GM23338 (cell line): ENCODE measurements at regions not wholly inside any gene's neighbourhood (a gene's known extent, or its start where the extent isn't known, plus 50 kb on each side); places are given as distances from the start of the nearest gene placed in this dataset.

Source experiments
- ATAC-seq: fragments of 200-7000 bp; cut with Tn5 transposase; 3 replicates; pipeline ENCODE4 v1.9.1; 2020
- DNase-seq: peaks from one replicate; pipeline ENCODE4 v3.0.0-alpha.2; 2015; ENCODE audit warnings: low spot score
- H2AFZ ChIP-seq: fragments of 200-600 bp; sonication (generic); 2 replicates; pipeline ENCODE4 v1.8.0; 2016; ENCODE audit warnings: antibody characterized with exemption, mild to moderate bottlenecking, moderate library complexity
- H3F3A ChIP-seq: fragments of 200-600 bp; sonication (generic); replicated peaks from 2 replicates; pipeline ENCODE4 v1.8.0; 2017; ENCODE audit warnings: antibody characterized with exemption, mixed run types, low read depth
- H3K27ac ChIP-seq: fragments of 200-600 bp; sonication (generic); 2 replicates; pipeline ENCODE4 v1.6.1; 2016; ENCODE audit warnings: low read depth
- H3K27me3 ChIP-seq: fragments of 200-600 bp; sonication (generic); 2 replicates; pipeline ENCODE4 v1.8.0; 2016; ENCODE audit warnings: mild to moderate bottlenecking, mixed run types, moderate library complexity; ENCODE audit not compliant: insufficient read depth
- H3K36me3 ChIP-seq: fragments of 200-600 bp; sonication (generic); 2 replicates; pipeline ENCODE4 v1.8.0; 2016; ENCODE audit warnings: mild to moderate bottlenecking; ENCODE audit not compliant: insufficient read depth
- H3K4me1 ChIP-seq: fragments of 200-600 bp; sonication (generic); 2 replicates; pipeline ENCODE4 v1.8.0; 2016; ENCODE audit warnings: mild to moderate bottlenecking, moderate library complexity; ENCODE audit not compliant: insufficient read depth
- H3K4me2 ChIP-seq: fragments of 200-600 bp; sonication (generic); 2 replicates; pipeline ENCODE4 v1.7.1; 2017; ENCODE audit warnings: mixed run types
- H3K4me3 ChIP-seq: fragments of 200-600 bp; sonication (generic); 2 replicates; pipeline ENCODE4 v1.6.1; 2016; ENCODE audit warnings: mixed run types
- H3K79me2 ChIP-seq: fragments of 200-600 bp; sonication (generic); replicated peaks from 2 replicates; pipeline ENCODE4 v1.8.0; 2017; ENCODE audit warnings: mild to moderate bottlenecking; ENCODE audit not compliant: insufficient read depth
- H3K9me2 ChIP-seq: fragments of 200-600 bp; sonication (generic); 2 replicates; pipeline ENCODE4 v1.8.0; 2017; ENCODE audit not compliant: insufficient read depth
- H4K20me1 ChIP-seq: fragments of 200-600 bp; sonication (generic); replicated peaks from 2 replicates; pipeline ENCODE4 v1.8.0; 2017; ENCODE audit warnings: mild to moderate bottlenecking; ENCODE audit not compliant: insufficient read depth
- H3K27ac Mint-ChIP-seq: 2 replicates; pipeline ENCODE4 v1.8.0; 2020; ENCODE audit warnings: inconsistent platforms, mild to moderate bottlenecking, moderate library complexity, mixed read lengths
- H3K27me3 Mint-ChIP-seq: 3 replicates; pipeline ENCODE4 v1.8.0; 2022; ENCODE audit warnings: low read depth, mild to moderate bottlenecking, moderate library complexity, mixed read lengths, inconsistent platforms; ENCODE audit not compliant: insufficient read depth, poor library complexity
- H3K36me3 Mint-ChIP-seq: 3 replicates; pipeline ENCODE4 v1.8.0; 2021; ENCODE audit warnings: low read depth, mild to moderate bottlenecking, inconsistent platforms, moderate library complexity, mixed read lengths
- H3K4me1 Mint-ChIP-seq: 3 replicates; pipeline ENCODE4 v1.8.0; 2020; ENCODE audit warnings: mild to moderate bottlenecking, inconsistent platforms, mixed read lengths
- H3K4me3 Mint-ChIP-seq: 3 replicates; pipeline ENCODE4 v1.8.0; 2021; ENCODE audit warnings: moderate library complexity, mild to moderate bottlenecking, inconsistent platforms, mixed read lengths
- H3K9me3 Mint-ChIP-seq: 3 replicates; pipeline ENCODE4 v1.8.0; 2020; ENCODE audit warnings: moderate library complexity, mild to moderate bottlenecking, inconsistent platforms, mixed read lengths
- CREB1 ChIP-seq: fragments of 250-450 bp; sonication (Bioruptor Pico); IDR thresholded peaks from 2 replicates; pipeline ENCODE4 v1.5.0; 2020; ENCODE audit warnings: low read depth, mild to moderate bottlenecking, moderate library complexity
- EZH2 ChIP-seq: fragments of 200-600 bp; sonication (generic); IDR thresholded peaks from one replicate; pipeline ENCODE4 v1.8.0; 2017; ENCODE audit warnings: antibody characterized with exemption, mild to moderate bottlenecking, low read depth; ENCODE audit not compliant: unreplicated experiment
- JUNB ChIP-seq: IDR thresholded peaks from one replicate; pipeline ENCODE4 v1.6.1; 2016; ENCODE audit warnings: antibody characterized with exemption; ENCODE audit not compliant: unreplicated experiment
- POLR2AphosphoS5 ChIP-seq: IDR thresholded peaks from 2 replicates; pipeline ENCODE4 v1.6.1; 2016; ENCODE audit warnings: antibody characterized with exemption, low read depth
- STAT1 ChIP-seq: IDR thresholded peaks from one replicate; pipeline ENCODE4 v1.6.1; 2016; ENCODE audit warnings: antibody characterized with exemption; ENCODE audit not compliant: unreplicated experiment
- ZNF331 ChIP-seq: fragments of 250-450 bp; sonication (Bioruptor Pico); IDR thresholded peaks from 2 replicates; pipeline ENCODE4 v1.5.0; 2020; ENCODE audit warnings: low read depth, mild to moderate bottlenecking, moderate library complexity
- TF ChIP-seq, protein P1 (sequence below): fragments of 250-450 bp; sonication (Bioruptor Pico); IDR thresholded peaks from 2 replicates; pipeline ENCODE4 v1.5.0; 2020; ENCODE audit warnings: mild to moderate bottlenecking, moderate library complexity
- TF ChIP-seq, protein P2 (sequence below): IDR thresholded peaks from 2 replicates; pipeline ENCODE4 v1.6.1; 2016; ENCODE audit warnings: antibody characterized with exemption
- TF ChIP-seq, protein P3 (sequence below), 2 experiments: fragments of 200-600 bp in 1 of 2; sonication (generic) in 1 of 2; conservative IDR thresholded peaks; 2 replicates each; pipeline versions ENCODE4 v1.5.1 to v1.6.1; 2016 to 2017; ENCODE audit warnings: antibody characterized with exemption in 2 of 2, low read depth in 2 of 2, mild to moderate bottlenecking in 2 of 2, moderate library complexity in 1 of 2

DNA sequence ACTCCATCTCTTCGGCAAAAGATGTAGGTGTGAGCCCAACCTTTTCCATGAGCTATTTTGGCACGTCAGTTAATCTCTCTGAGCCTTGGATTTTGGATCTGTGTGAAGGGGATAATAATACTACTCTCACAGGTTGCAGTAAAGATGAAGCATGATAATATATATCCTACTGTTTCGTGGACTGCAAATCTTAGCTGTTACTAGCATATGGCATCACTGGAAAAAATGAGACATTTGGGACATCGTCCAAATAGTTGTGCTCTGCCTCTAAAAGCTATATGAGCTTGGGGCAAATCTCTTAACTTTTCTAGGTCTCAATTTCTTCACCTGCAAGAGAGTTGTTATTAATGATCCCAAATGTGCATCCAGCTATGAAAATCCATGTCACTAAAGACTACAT is 147.4 kb upstream of the ZRANB2 start:
- Histone ChIP-seq H3K36me3 (no peaks in the 10 kb centered on the region), H3K4me1 (peaks cover 21% of the 10 kb centered on the region; the same call in 1 of the 2 replicates), H3K9me2 (no peaks in the 10 kb centered on the region), H2AFZ (0 out of 2 replicates have a peak overlapping the region, but pooled peaks have one; percentile 30), H3K79me2 (no peaks in the 10 kb centered on the region), H3K27me3 (no peaks in the 10 kb centered on the region), H3K4me3 (no peak overlapping the region), H4K20me1 (no peaks in the 10 kb centered on the region), H3K27ac (no peak overlapping the region), H3K4me2 (peak overlapping the region; percentile 56; the same call in 1 of the 2 replicates), H3F3A (no peaks in the 10 kb centered on the region)
- Mint-ChIP-seq H3K4me1 (peaks cover 51% of the 10 kb centered on the region), H3K36me3 (no peaks in the 10 kb centered on the region), H3K27me3 (peaks cover 4% of the 10 kb centered on the region), H3K4me3 (no peak overlapping the region), H3K27ac (0 out of 2 replicates have a peak overlapping the region, but pooled peaks have one; percentile 90), H3K9me3 (no peaks in the 10 kb centered on the region; the same call in 2 of the 3 replicates)
- ATAC-seq: no peak
- TF ChIP-seq STAT1: no peak
- TF ChIP-seq CREB1: no peak
- TF ChIP-seq, protein P1, sequence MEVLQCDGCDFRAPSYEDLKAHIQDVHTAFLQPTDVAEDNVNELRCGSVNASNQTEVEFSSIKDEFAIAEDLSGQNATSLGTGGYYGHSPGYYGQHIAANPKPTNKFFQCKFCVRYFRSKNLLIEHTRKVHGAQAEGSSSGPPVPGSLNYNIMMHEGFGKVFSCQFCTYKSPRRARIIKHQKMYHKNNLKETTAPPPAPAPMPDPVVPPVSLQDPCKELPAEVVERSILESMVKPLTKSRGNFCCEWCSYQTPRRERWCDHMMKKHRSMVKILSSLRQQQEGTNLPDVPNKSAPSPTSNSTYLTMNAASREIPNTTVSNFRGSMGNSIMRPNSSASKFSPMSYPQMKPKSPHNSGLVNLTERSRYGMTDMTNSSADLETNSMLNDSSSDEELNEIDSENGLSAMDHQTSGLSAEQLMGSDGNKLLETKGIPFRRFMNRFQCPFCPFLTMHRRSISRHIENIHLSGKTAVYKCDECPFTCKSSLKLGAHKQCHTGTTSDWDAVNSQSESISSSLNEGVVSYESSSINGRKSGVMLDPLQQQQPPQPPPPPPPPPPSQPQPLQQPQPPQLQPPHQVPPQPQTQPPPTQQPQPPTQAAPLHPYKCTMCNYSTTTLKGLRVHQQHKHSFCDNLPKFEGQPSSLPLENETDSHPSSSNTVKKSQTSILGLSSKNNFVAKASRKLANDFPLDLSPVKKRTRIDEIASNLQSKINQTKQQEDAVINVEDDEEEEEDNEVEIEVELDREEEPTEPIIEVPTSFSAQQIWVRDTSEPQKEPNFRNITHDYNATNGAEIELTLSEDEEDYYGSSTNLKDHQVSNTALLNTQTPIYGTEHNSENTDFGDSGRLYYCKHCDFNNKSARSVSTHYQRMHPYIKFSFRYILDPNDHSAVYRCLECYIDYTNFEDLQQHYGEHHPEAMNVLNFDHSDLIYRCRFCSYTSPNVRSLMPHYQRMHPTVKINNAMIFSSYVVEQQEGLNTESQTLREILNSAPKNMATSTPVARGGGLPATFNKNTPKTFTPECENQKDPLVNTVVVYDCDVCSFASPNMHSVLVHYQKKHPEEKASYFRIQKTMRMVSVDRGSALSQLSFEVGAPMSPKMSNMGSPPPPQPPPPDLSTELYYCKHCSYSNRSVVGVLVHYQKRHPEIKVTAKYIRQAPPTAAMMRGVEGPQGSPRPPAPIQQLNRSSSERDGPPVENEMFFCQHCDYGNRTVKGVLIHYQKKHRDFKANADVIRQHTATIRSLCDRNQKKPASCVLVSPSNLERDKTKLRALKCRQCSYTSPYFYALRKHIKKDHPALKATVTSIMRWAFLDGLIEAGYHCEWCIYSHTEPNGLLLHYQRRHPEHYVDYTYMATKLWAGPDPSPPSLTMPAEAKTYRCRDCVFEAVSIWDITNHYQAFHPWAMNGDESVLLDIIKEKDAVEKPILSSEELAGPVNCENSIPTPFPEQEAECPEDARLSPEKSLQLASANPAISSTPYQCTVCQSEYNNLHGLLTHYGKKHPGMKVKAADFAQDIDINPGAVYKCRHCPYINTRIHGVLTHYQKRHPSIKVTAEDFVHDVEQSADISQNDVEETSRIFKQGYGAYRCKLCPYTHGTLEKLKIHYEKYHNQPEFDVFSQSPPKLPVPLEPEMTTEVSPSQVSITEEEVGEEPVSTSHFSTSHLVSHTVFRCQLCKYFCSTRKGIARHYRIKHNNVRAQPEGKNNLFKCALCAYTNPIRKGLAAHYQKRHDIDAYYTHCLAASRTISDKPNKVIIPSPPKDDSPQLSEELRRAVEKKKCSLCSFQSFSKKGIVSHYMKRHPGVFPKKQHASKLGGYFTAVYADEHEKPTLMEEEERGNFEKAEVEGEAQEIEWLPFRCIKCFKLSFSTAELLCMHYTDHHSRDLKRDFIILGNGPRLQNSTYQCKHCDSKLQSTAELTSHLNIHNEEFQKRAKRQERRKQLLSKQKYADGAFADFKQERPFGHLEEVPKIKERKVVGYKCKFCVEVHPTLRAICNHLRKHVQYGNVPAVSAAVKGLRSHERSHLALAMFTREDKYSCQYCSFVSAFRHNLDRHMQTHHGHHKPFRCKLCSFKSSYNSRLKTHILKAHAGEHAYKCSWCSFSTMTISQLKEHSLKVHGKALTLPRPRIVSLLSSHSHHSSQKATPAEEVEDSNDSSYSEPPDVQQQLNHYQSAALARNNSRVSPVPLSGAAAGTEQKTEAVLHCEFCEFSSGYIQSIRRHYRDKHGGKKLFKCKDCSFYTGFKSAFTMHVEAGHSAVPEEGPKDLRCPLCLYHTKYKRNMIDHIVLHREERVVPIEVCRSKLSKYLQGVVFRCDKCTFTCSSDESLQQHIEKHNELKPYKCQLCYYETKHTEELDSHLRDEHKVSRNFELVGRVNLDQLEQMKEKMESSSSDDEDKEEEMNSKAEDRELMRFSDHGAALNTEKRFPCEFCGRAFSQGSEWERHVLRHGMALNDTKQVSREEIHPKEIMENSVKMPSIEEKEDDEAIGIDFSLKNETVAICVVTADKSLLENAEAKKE: no peak
- TF ChIP-seq JUNB: no peak
- no peak for TF ChIP-seq EZH2
- TF ChIP-seq POLR2AphosphoS5: no peak
- no peak for TF ChIP-seq ZNF331 (CRISPR knock-in tag)
- TF ChIP-seq, protein P2, sequence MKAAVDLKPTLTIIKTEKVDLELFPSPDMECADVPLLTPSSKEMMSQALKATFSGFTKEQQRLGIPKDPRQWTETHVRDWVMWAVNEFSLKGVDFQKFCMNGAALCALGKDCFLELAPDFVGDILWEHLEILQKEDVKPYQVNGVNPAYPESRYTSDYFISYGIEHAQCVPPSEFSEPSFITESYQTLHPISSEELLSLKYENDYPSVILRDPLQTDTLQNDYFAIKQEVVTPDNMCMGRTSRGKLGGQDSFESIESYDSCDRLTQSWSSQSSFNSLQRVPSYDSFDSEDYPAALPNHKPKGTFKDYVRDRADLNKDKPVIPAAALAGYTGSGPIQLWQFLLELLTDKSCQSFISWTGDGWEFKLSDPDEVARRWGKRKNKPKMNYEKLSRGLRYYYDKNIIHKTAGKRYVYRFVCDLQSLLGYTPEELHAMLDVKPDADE: no peak
- TF ChIP-seq, protein P3, sequence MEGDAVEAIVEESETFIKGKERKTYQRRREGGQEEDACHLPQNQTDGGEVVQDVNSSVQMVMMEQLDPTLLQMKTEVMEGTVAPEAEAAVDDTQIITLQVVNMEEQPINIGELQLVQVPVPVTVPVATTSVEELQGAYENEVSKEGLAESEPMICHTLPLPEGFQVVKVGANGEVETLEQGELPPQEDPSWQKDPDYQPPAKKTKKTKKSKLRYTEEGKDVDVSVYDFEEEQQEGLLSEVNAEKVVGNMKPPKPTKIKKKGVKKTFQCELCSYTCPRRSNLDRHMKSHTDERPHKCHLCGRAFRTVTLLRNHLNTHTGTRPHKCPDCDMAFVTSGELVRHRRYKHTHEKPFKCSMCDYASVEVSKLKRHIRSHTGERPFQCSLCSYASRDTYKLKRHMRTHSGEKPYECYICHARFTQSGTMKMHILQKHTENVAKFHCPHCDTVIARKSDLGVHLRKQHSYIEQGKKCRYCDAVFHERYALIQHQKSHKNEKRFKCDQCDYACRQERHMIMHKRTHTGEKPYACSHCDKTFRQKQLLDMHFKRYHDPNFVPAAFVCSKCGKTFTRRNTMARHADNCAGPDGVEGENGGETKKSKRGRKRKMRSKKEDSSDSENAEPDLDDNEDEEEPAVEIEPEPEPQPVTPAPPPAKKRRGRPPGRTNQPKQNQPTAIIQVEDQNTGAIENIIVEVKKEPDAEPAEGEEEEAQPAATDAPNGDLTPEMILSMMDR (conservative IDR thresholded peaks at IDR 0.05; ENCODE audit: low read depth in 2 of 2): no peak
- DNase-seq: no peak
